Thymus (tissue), 11 donors: ENCODE measurements at regions not wholly inside any gene's neighbourhood (a gene's known extent, or its start where the extent isn't known, plus 50 kb on each side); places are given as distances from the start of the nearest gene placed in this dataset.
"Not testable (repeated sequence)": the region's sequence is repeated elsewhere in the genome, so short reads cannot be mapped to it uniquely, and the experiment has no call there.

Source experiments
- DNase-seq, 9 donors: peaks; one replicate each; pipeline ENCODE4 v3.0.0-alpha.2; 2013; ENCODE audit warnings: low spot score in 9 of 9, low read depth in 6 of 9, missing footprints in 1 of 9
- H3K27ac ChIP-seq, 2 donors: one replicate each; pipeline ENCODE4 v1.5.1; 2013; ENCODE audit warnings: control low read depth in 1 of 2, low read depth in 1 of 2, low read length in 1 of 2, mild to moderate bottlenecking in 1 of 2, moderate library complexity in 1 of 2
- H3K27me3 ChIP-seq, 2 donors: one replicate each; pipeline ENCODE4 v1.5.1; 2013; ENCODE audit warnings: low read length in 1 of 2; ENCODE audit not compliant: control insufficient read depth in 2 of 2, insufficient read depth in 1 of 2
- H3K36me3 ChIP-seq, 2 donors: one replicate each; pipeline ENCODE4 v1.5.1; 2013; ENCODE audit warnings: low read length in 1 of 2, mild to moderate bottlenecking in 1 of 2, moderate library complexity in 1 of 2; ENCODE audit not compliant: control insufficient read depth in 2 of 2, insufficient read depth in 2 of 2
- H3K4me1 ChIP-seq, 2 donors: one replicate each; pipeline ENCODE4 v1.5.1; 2013; ENCODE audit warnings: low read length in 2 of 2; ENCODE audit not compliant: control insufficient read depth in 2 of 2, insufficient read depth in 2 of 2
- H3K4me3 ChIP-seq, 2 donors: one replicate each; pipeline ENCODE4 v1.5.1; 2013; ENCODE audit warnings: low read length in 2 of 2, control low read depth in 1 of 2, mild to moderate bottlenecking in 1 of 2
- H3K9me3 ChIP-seq, 2 donors: one replicate each; pipeline ENCODE4 v1.5.1; 2013; ENCODE audit warnings: low read length in 1 of 2, mild to moderate bottlenecking in 1 of 2; ENCODE audit not compliant: control insufficient read depth in 2 of 2, insufficient read depth in 1 of 2
- WGBS: extraction: QIAGEN DNeasy Blood & Tissue Kit; methylation state at CpG from one replicate; pipeline ENCODE4 v1.1.7; 2013; 5-methylcytosine and 5-hydroxymethylcytosine counted together
- donor health status: healthy.

DNA sequence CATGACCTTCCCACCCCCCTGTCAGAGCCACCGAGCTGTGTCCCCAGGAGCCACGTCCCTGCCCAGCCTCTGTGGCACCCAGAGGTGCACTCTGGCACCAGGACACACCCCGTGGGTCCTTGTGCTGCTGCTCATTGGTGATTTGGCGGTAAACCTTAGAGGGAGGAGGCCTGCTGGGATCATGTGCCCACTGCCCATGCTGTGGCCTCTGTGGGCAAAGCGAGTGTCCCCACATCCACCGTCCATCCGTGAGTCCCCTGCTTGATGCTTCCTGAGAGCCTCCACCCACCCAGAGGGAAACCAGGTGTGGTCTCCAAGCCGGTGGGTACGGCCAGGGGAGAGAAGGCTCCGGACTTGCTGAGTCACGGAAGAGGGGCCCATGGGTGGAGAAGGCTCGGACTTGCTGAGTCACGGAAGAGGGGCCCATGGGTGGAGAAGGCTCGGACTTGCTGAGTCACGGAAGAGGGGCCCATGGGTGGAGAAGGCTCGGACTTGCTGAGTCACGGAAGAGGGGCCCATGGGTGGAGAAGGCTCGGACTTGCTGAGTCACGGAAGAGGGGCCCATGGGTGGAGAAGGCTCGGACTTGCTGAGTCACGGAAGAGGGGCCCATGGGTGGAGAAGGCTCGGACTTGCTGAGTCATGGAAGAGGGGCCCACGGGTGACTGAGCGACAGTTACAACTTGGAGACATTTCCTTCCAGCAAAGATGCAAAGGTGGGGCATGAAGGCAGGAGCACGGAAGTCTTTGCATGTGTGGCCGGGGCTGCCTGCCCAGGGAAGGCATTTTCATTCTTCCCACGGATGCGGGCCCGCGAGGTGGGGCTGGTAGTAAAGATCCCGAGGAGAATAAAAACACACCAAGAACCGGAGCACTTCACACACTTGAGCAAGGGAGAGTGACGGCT, 49.6 kb upstream of the ZNF469 start:
- peak in 1 of 9 donors; percentile 36 for DNase-seq
- not testable (repeated sequence) for H3K27ac ChIP-seq, H3K36me3 ChIP-seq, H3K9me3 ChIP-seq, H3K4me3 ChIP-seq, H3K4me1 ChIP-seq, H3K27me3 ChIP-seq
- 20% methylated on average over 26 of the region's 33 CpGs for WGBS
